PC-3 (cell line): ENCODE measurements at regions not wholly inside any gene's neighbourhood (a gene's known extent, or its start where the extent isn't known, plus 50 kb on each side); places are given as distances from the start of the nearest gene placed in this dataset.

ENCODE experiments used
- CTCF ChIP-seq: fragments of 300-600 bp; sonication (generic); conservative IDR thresholded peaks from 2 replicates; pipeline ENCODE4 v1.5.1; 2017; ENCODE audit warnings: antibody characterized with exemption, low read depth, mild to moderate bottlenecking, low read length
- EZH2 ChIP-seq: fragments of 300-600 bp; sonication (generic); IDR thresholded peaks from one replicate; pipeline ENCODE4 v1.6.1; 2017; ENCODE audit warnings: antibody characterized with exemption, mild to moderate bottlenecking, low read length; ENCODE audit not compliant: unreplicated experiment
- EZH2phosphoT487 ChIP-seq: fragments of 300-600 bp; sonication (generic); IDR thresholded peaks from 2 replicates; pipeline ENCODE4 v1.6.1; 2018; ENCODE audit warnings: mild to moderate bottlenecking, antibody characterized with exemption, low read length, borderline replicate concordance

- no peak for TF ChIP-seq CTCF
- no peak for TF ChIP-seq EZH2
- no peak for TF ChIP-seq EZH2phosphoT487
Observed at GRCh38 chr14:38502239-38502638, 246.3 kb upstream of the CLEC14A start.
